HG02943 (cell line): ENCODE measurements at regions not wholly inside any gene's neighbourhood (a gene's known extent, or its start where the extent isn't known, plus 50 kb on each side); places are given as distances from the start of the nearest gene placed in this dataset.
"Not testable (repeated sequence)": the region's sequence is repeated elsewhere in the genome, so short reads cannot be mapped to it uniquely, and the experiment has no call there.

Experiments
- ATAC-seq: cut with Tn5 transposase; IDR thresholded peaks from one replicate; pipeline ENCODE4 v1.9.1; 2021; ENCODE audit warnings: mild to moderate bottlenecking, low read depth, moderate library complexity; ENCODE audit not compliant: unreplicated experiment

DNA sequence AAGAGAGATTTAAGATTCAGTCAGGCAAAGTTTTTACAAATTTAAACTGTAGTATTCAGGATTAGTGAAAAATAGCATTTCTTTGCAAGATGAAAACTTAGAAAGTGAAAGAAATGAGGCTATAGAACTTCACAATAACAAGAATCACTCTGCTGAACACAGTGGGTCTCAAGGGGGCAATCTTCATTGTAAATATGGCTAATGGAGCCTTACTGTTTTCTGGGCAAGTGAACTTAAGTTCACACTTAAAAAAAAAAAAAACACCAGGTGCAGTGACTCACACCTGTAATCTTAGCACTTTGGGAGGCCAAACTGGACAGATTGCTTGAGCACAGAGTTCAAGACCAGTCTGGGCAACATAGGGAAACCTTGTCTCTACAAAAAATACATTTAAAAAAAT lies 175.9 kb upstream of the SNX2 start:
- ATAC-seq, result no peak

DNA sequence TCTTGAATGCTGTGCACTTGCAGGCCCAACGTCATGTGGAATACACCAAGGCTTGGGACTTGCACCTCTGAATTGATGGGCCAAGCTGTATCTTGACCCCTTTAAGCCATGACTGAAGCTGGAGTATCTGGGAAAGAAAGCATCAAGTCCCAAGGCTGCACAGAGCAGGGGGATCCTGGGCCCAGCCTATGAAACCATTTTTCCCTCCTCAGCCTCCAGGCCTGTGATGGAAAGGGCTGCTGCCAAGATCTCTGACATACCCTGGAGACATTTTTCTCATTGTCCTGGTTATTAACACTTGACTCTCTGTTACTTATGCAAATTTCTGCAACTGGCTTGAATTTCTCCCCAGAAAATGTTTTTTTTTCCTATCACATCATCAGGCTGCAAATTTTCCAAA lies 174.0 kb upstream of the SNX2 start:
- no peak for ATAC-seq

DNA sequence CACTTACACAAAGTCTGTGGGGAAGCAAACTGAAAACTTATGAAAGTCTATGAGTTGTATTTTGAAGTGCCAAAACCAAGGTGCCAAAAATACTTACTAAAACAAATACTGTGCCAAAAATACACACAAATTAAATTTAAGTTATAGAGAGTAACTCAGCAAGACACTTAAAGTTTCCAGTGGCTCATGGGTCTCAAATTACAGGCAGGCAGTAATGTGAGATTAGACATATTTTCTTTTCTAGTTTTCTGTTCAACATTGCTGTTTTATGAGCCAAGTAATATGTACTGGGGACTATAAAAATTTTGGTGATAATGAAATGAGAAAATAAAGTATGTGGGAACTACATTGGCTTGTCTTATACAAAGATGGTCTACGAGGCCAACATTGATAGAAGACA lies 172.2 kb upstream of the SNX2 start:
- no peak for ATAC-seq

DNA sequence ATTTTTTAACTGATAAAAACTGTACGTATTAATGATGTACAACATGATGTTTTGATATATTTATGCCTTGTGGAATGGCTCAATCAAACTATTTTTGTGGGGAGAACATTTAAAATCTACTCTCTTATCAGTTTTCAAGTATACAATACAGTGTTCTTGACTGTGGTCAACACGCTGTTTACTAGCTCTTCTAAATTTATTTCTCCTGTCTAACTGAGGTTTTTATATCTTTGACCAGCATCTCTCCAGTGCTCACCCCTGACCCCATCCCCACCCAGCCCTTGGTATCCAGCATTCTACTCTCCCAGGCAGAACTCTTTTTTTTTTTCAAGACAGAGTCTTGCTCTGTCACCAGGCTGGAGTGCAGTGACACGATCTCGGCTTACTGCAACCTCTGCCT lies 169.6 kb upstream of the SNX2 start:
- no peak for ATAC-seq

DNA sequence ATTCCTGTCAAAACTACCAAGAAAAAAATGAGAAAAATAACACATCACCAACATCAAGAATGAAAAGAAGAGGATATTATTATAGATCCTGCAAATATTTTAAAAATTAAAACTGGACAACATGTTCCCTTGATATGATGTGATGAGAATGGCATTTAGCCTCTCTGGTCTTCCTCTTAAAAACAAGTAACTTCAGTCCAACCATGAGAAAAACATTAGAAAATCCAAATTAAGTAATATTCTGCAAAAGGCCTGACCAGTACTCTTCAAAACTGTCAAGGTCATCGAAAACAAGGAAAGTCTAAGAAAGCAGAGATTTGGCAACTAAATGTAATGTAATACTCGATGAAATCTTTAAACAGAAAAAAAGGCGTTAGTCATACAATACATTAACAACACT lies 167.1 kb upstream of the SNX2 start:
- no peak for ATAC-seq

DNA sequence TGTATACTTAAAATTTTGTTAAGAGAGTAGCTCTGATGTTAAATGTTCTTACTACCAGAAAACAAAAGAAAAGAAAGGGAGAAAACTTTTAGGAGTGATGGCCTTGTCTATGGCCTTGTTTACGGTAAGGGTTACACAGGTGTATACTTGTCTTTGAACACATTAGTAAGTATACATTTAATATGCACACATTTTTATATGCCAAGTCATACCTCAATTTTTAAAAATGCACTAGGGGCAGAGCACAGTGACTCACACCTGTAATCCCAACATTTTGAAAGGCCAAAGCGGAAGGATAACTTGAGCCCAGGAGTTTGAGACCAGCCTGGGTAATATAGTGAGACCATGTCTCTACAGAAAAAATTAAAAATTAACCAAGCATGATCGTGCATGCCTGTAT lies 166.7 kb upstream of the SNX2 start:
- ATAC-seq, result no peak

DNA sequence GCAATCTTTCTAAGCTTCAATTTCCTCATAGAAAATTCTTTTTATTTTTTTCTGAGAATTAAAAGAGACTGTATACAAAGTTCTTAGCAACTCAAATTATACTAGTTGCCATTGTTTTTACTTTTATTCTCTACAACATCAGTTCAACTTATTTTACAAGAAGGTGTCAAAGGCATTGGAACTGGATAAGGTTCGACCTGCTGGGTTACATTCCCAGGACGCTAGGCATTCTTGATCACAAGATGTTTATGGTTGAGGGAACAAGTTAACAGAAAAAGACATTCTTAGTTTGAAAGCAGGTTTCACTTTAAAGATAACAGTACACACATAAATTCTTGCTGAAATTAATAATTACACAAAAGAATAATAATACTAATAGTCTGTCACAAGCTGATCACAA lies 163.5 kb upstream of the SNX2 start:
- ATAC-seq, result no peak

DNA sequence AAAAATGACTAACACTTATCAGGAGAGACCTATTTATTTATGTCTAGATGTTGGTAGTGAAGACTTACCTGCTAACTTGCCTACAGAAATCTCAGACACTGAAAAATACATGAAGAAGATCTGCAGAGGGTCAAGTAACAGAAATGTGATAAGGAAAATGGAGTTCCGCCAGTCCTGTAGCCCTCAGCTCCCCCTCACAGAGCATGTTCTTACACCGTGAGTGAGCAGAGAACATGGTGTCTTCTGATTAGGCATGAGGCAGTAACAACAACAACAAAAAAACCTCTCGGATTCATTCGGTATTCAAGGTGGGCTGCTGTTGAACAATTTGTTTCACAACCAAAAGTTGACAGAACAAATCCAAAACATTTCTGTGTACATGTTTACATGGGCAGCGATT lies 162.0 kb upstream of the SNX2 start:
- ATAC-seq, result no peak

DNA sequence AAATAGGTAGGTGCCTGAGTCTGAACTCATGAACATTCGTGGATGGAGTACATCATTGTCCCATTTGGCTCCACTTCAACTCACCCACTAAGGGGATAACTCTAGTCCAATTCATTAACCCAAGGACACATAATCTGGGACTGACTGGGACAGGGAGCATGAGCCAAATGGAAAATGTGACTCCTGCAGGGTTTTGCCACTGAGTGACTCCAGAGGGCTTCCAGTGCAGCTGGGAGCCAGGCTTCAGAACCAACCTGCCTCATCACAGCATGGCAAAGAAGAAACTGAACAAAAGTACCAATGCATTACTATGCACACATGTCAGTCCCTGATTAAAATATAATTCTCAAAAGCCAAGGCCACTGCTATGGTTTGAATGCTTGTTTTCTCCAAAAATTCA lies 159.7 kb upstream of the SNX2 start:
- ATAC-seq, result no peak

DNA sequence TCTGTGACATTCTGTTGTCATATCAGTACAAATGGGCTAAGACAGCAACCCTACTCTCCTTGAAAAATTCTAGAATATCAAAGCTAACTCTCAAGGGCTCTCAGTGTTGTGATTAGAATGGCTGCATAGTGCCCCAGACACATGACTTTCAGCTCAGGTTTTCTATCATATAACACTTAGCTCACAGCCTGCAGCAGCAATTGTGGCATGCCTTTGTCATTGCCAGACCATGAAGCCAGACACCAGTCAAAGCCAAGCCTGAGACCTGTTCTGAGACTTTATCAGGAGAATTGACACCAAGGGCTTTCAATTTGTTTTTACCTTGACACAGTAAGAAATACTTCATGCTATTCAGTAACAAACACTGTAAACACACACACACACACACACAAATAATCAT lies 159.0 kb upstream of the SNX2 start:
- ATAC-seq, result no peak

DNA sequence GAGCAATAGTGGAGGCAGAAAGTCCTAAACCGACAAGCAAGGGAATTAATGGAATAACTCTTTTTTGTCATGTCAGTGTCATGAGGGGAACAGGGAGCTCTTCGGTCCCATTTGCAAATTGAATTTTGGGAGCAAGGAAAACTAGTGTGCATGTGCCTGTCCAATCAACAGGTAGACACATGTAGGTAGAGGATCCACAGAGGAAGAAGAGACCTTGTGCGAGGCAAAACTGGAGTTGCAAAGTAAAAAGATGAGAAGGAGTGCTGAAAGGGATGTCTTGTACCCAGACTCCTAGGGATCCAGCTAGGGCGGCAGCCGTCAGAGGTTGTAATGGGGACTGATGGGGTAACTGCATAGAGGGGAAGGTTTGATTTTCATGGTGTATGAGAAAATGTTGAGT lies 156.8 kb upstream of the SNX2 start:
- ATAC-seq, result not testable (repeated sequence)

DNA sequence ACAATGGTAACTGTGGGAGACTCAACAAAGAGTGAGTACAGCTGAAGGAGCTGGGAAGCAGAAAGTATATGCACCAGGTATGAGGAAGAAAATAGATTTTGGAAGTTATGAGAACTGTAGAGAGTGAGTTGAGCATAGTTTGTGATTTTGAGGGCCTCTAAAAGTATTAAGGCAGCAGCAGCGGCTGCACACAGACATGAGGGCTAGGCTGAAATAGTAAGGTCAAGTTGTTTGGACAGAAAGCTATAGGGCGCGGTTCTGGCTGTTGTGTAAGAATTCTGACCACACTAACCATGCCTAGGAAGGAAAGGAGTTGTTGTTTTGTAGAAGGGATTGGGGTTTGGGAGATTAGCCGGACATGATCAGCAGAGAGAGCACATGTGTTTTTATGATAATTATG lies 154.1 kb upstream of the SNX2 start:
- not testable (repeated sequence) for ATAC-seq

DNA sequence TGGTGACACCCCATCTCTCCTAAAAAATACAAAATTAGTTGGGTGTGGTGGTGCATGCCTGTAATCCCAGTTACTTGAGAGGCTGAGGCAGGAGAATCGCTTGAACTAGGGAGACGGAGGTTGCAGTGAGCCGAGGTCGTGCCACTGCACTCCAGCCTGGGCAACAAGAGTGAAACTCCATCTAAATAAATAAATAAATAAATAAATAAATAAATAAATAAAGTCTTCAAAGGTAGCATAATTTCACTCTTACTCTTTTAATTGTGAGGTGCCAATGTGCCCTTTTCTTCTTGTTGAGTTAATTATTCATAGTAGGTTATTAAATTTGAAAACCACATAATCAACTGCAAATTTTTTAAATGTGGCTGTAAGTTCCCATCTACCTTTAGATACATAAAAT lies 146.2 kb upstream of the SNX2 start:
- not testable (repeated sequence) for ATAC-seq

DNA sequence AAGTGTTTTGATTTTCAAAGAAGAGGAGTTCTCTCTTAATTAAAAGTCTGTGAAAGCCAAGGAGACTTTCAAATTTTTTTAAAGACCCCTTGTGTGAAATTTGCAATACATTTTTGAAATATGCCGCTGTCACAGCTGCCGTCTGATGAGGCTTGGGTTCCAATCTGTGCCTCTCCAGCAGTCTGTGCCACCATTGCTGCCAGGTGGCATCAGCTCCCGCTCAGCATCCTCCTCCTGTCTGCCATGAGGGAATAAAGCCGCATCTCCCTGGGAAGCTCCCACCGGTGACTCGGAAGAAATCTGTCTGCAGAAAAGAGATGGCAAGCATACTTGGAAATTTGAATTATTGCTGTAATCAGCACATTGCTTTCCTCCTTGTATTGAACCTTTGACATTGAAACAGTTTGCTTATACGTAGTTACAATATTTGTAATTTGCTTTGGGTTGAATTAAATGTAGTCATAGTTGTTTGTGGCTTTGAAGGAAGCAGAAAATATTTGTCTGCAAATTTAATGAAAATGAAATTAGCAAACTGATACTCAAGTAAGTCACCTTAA lies 145.7 kb upstream of the SNX2 start:
- no peak for ATAC-seq

DNA sequence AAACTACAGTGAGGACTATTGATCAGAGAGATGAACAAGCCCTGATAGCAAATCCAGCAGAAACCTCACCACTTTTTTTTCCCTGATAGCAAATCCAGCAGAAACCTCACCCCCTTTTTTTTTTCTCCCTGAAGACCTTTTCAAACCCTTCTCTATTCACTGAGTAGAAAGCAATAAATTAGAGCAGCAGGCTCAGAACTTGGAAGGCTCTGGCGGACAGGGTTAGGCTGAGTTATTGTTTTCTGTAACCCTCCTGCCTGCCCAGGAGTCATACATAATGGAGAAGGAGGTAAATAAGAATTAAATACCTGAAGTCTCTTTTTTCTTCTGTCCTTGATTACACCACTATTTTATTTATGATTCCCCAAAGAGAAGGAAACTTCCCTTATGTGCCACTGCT lies 136.3 kb upstream of the SNX2 start:
- ATAC-seq, result no peak

DNA sequence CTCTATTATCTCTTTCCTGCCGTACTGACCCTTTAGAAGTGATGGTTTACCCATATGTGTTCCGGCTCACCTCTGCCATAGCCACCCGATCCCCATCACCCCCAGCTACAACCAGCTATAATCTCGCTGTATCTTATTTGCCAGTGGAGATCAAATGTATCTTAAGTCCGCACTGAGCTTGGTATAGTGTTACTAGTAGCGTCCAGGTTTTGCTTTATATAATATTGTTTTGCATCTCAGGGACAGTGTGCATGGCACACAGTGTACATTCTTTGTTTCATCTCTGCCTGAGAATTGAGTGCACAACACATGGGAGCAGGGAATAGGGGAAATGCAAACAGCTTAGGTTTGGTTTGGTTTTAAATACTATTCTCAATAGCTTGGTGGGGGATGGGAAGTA lies 135.8 kb upstream of the SNX2 start:
- ATAC-seq, result no peak

DNA sequence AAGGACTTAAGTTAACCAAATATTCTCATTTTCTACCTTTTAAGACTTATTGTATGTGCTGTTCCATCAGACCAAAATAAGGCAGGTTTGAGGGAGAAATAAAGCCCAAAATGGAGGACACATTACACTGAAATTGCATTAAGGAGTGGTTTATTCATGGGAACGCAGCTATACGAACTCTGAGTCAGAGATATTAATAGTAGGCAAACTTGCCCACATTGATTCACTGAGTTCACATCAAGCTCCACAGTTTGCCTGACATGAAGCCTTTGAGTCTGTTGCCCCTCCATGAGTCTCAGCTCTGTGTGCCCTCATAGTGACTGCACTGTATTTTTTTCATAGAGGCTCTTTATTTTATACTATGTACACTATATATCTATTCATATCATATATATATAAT lies 135.0 kb upstream of the SNX2 start:
- ATAC-seq, result no peak

DNA sequence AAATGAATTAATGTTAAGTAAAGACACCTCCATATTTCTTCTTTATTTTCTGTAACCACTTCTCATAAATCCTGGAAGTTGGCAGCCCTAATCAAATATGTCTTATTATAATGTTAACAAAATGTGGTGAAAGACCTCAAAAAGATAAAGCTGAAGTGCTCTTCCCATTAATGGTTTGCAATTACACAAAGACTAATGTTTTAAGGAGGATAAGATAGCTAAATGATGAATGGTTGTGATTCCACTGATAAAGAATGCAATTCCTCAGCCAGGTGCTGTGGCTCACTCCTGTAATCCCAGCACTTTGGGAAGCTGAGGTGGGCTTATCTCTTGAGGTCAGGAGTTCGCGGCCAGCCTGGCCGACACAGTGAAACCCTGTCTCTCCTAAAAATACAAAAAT lies 125.8 kb upstream of the SNX2 start:
- no peak for ATAC-seq

DNA sequence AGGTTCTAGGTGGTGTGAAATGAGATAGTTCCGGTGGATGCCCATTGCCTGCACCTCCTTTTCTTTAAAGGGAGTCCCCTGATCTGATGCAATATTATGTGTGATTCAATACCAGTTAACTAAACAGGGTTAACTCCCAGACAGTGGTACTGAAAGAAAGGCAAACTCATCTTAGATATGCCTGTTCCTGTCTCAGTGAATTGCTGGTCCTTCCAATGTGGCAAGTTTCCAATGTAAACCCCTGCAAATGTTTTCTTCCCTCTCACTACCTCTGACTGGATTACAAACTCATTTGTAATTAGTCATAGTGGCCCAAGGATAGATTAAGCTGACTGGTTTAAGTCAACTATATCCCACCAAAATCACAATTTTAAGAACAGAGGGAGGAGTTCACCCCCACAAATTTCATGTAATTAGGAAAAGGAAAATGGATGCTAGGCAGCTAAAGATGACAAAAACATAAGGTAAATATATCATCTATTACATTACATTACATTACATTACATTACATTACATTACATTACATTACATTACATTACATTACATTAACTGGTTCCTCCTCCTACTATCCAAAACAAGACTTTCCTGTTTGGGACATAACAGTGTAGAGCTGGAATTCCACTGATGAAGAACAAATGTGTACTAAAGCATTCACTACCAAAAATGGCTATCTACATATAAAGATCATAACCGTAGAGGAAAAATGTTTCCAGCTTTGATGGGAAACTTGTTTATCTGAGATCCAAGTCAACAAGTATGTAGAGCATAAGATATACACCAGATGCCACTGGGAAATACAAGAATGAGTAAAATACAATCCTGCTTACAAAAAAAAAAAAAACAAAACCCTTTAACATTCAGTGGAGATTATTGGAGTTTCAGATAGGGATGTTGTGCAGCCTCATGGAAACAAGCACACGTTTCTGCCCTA lies 121.5 kb upstream of the SNX2 start:
- no peak for ATAC-seq

DNA sequence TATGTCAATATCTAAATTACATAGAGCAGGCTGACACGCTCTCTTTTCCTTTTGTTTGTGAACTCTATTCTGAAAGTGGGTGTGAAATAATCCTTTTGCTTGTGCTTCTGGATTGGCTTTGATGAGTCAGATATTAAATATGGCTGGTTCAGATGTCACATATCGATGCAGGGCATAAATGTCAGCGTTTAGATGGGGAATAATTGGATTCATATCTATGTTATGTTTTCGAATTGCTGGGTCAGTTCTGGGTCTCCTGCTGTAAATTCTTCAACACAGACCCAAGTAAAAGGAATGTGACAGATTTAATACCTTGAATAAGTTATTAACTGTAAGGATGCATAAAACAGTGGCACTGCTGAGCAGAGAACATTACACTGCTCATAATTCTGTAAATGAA lies 118.7 kb upstream of the SNX2 start:
- ATAC-seq, result no peak

DNA sequence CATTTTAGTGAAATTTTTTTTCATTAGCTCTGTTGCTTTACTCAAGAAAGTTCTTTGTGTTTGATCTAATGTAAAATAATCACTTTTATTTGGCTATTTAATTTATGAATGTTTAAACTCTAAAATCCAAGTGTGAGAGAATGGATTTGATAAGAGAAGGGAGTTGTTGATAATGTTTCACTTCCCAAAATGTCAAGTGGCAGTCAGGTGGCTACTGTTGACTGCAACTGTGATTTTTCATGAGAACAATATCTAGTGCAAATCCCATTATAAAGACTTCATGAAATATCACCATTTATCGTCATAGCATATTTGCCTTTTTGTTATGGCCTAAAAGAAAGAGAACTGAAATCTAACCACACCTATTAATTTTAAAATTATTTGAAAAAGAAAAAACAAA lies 118.3 kb upstream of the SNX2 start:
- ATAC-seq, result no peak

DNA sequence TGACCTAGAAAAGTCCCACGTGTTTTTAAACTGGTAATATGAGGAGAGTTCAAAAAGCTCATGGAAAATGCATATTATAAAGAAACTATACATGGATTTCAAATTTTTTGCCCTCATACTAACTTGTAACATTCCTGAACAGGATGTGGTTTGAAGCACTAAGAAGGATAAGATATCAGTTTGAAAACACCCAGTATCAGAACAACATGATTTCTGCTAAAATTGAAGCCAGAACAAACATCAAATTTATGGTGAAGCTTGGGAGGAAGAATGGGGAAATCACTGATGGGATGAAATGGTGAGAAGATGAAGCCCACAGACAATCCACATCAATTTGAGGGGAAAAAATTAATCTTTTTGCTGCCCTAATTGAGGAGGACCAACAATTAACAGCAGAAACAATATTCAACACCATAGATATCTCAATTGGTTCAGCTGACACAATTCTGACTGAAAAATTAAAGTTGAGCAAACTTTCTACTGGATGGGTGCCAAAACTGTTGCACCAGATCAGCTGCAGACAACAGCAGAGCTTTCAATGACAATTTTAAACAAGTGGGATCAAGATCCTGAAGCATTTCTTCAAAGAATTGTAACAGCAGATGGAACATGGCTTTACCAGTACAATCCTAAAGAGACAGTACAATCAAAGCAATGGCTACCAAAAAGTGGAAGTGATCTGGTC lies 113.2 kb upstream of the SNX2 start:
- no peak for ATAC-seq
